GM12878 (cell line): ENCODE measurements at regions not wholly inside any gene's neighbourhood (a gene's known extent, or its start where the extent isn't known, plus 50 kb on each side); places are given as distances from the start of the nearest gene placed in this dataset.

Experiments used
- MXI1 ChIP-seq: fragments of 150-350 bp; IDR thresholded peaks from 2 replicates; pipeline ENCODE4 v1.6.1; 2011; ENCODE audit warnings: low read depth, mild to moderate bottlenecking, inconsistent platforms, low read length, improper control_type of control experiment
- NFYB ChIP-seq: IDR thresholded peaks from 2 replicates; pipeline ENCODE4 v1.6.1; 2011; ENCODE audit warnings: low read depth, mild to moderate bottlenecking, low read length, improper control_type of control experiment, moderate library complexity; ENCODE audit not compliant: insufficient read depth
- SREBF2 ChIP-seq: IDR thresholded peaks from 2 replicates; pipeline ENCODE4 v1.6.1; 2012; ENCODE audit warnings: mild to moderate bottlenecking, low read length
- TF ChIP-seq, protein P1 (sequence below), 3 experiments: IDR thresholded peaks in 2 of 3; conservative IDR thresholded peaks in 1 of 3; 2 replicates each; pipeline ENCODE4 v1.5.1; 2011; ENCODE audit warnings: low read depth in 3 of 3, low read length in 3 of 3, mild to moderate bottlenecking in 3 of 3, control low read depth in 2 of 3, moderate library complexity in 2 of 3, inconsistent platforms in 1 of 3, mixed read lengths in 1 of 3; ENCODE audit not compliant: control insufficient read depth in 2 of 3, insufficient read depth in 1 of 3; ENCODE audit errors: extremely low read depth in 1 of 3

- no peak for TF ChIP-seq SREBF2
- no peak for TF ChIP-seq NFYB
- TF ChIP-seq, protein P1, sequence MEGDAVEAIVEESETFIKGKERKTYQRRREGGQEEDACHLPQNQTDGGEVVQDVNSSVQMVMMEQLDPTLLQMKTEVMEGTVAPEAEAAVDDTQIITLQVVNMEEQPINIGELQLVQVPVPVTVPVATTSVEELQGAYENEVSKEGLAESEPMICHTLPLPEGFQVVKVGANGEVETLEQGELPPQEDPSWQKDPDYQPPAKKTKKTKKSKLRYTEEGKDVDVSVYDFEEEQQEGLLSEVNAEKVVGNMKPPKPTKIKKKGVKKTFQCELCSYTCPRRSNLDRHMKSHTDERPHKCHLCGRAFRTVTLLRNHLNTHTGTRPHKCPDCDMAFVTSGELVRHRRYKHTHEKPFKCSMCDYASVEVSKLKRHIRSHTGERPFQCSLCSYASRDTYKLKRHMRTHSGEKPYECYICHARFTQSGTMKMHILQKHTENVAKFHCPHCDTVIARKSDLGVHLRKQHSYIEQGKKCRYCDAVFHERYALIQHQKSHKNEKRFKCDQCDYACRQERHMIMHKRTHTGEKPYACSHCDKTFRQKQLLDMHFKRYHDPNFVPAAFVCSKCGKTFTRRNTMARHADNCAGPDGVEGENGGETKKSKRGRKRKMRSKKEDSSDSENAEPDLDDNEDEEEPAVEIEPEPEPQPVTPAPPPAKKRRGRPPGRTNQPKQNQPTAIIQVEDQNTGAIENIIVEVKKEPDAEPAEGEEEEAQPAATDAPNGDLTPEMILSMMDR (IDR thresholded peaks at IDR 0.05 in 2 of 3, conservative IDR thresholded peaks at IDR 0.05 in 1 of 3; ENCODE audit: control insufficient read depth in 2 of 3, extremely low read depth in 1 of 3, insufficient read depth in 1 of 3, low read depth in 3 of 3, low read length in 3 of 3), result no peak
- no peak for TF ChIP-seq MXI1
These were observed 115.4 kb upstream of the GAS1 start for GRCh38 chr9:87062746-87063145.
